Testis (tissue), 2 donors: ENCODE measurements at regions not wholly inside any gene's neighbourhood (a gene's known extent, or its start where the extent isn't known, plus 50 kb on each side); places are given as distances from the start of the nearest gene placed in this dataset.

Experiments used
- DNase-seq: peaks from one replicate; pipeline ENCODE4 v3.0.0-alpha.2; 2019
- H3K27ac ChIP-seq, 2 donors: fragments of 200-600 bp; sonication (generic); one replicate each; pipeline ENCODE4 v1.5.1; 2019
- H3K27me3 ChIP-seq: fragments of 200-600 bp; sonication (generic); one replicate; pipeline ENCODE4 v1.5.1; 2019
- H3K36me3 ChIP-seq: fragments of 200-600 bp; sonication (generic); one replicate; pipeline ENCODE4 v1.5.1; 2017; ENCODE audit warnings: low read depth; ENCODE audit errors: missing control alignments
- H3K4me1 ChIP-seq: fragments of 200-600 bp; sonication (generic); one replicate; pipeline ENCODE4 v1.5.1; 2019
- H3K4me3 ChIP-seq, 2 donors: fragments of 200-600 bp; sonication (generic); one replicate each; pipeline ENCODE4 v1.5.1; 2017 to 2019
- H3K9me3 ChIP-seq: fragments of 200-600 bp; sonication (generic); one replicate; pipeline ENCODE4 v1.5.1; 2017
- POLR2A ChIP-seq: fragments of 450-650 bp; IDR thresholded peaks from one replicate; pipeline ENCODE4 v1.6.1; 2017; ENCODE audit warnings: antibody characterized with exemption, mild to moderate bottlenecking, moderate library complexity
- WGBS, 2 donors: methylation state at CpG; one replicate each; pipeline ENCODE4 v1.1.5; 2018; 5-methylcytosine and 5-hydroxymethylcytosine counted together
- intact Hi-C: fragments of 100-400 bp; cut with DNase I; formaldehyde crosslinking; loops from one replicate; pipeline ENCODE4 v1.15.1; 2023; ENCODE audit warnings: low total_unique reads
- TF ChIP-seq, protein P1 (sequence below), 3 experiments: fragments of 450-650 bp in 2 of 3; fragments of 200-600 bp in 1 of 3; sonication (generic) in 1 of 3; IDR thresholded peaks; one replicate each; pipeline ENCODE4 v1.5.1; 2016 to 2019; ENCODE audit warnings: antibody characterized with exemption in 3 of 3, mild to moderate bottlenecking in 2 of 3, moderate library complexity in 1 of 3

DNA sequence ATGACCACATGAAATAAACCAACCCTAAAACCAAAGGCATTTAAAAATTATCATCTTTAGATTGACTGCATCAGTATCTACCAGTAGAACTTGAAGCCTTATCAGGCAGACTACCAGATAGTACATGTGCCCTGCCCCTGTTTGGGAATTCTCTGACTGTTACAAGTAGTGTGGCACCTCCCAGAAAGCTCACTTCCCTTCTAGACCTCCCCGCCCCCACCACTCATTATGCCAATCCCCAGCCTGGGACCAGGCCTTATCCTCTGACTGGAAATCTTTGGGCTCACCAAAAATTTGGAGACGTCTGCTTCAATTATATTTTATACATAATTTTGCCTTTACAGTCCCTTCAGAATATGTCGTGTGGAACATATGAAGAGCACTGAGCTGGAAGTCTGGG lies 155.6 kb downstream of the TFAP2B start:
- Histone ChIP-seq H3K4me1 (no peaks in the 10 kb centered on the region), H3K9me3 (no peaks in the 10 kb centered on the region), H3K4me3 (no peak overlapping the region), H3K27ac (no peak overlapping the region), H3K36me3 (no peaks in the 10 kb centered on the region), H3K27me3 (no peaks in the 10 kb centered on the region)
- intact Hi-C loops: no loop called here
- DNase-seq: no peak
- no peak for TF ChIP-seq POLR2A
- TF ChIP-seq, protein P1, sequence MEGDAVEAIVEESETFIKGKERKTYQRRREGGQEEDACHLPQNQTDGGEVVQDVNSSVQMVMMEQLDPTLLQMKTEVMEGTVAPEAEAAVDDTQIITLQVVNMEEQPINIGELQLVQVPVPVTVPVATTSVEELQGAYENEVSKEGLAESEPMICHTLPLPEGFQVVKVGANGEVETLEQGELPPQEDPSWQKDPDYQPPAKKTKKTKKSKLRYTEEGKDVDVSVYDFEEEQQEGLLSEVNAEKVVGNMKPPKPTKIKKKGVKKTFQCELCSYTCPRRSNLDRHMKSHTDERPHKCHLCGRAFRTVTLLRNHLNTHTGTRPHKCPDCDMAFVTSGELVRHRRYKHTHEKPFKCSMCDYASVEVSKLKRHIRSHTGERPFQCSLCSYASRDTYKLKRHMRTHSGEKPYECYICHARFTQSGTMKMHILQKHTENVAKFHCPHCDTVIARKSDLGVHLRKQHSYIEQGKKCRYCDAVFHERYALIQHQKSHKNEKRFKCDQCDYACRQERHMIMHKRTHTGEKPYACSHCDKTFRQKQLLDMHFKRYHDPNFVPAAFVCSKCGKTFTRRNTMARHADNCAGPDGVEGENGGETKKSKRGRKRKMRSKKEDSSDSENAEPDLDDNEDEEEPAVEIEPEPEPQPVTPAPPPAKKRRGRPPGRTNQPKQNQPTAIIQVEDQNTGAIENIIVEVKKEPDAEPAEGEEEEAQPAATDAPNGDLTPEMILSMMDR (IDR thresholded peaks at IDR 0.05): no peak
- WGBS, 2 donors: 82 to 85% methylated on average over 3 of the region's 3 CpGs

DNA sequence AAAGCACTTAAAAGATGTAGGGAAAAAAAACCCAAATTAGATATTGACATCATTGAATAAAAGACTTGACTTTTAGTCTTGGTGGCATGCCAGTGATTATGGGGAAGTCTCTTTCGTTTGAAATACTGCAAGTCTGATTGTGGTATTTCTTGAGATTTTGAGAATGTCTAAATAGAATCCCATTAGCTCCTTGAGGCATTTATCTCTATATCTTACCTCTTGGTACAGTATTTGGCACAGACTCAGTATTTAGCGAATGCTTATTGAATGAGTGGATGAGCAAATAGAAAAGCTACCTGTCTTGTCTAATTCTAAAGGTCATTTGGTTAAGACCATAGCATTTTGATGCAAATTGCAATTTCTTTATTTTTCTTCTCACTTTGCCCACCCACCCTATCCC lies 156.5 kb downstream of the TFAP2B start:
- intact Hi-C loops: no loop called here
- Histone ChIP-seq H3K9me3 (no peaks in the 10 kb centered on the region), H3K4me3 (no peak overlapping the region), H3K4me1 (no peaks in the 10 kb centered on the region), H3K36me3 (no peaks in the 10 kb centered on the region), H3K27me3 (no peaks in the 10 kb centered on the region), H3K27ac (no peak overlapping the region)
- TF ChIP-seq, protein P1 (IDR thresholded peaks at IDR 0.05): no peak
- TF ChIP-seq POLR2A: no peak
- DNase-seq: no peak
- WGBS, 2 donors: 85 to 86% methylated on average over 2 of the region's 2 CpGs

DNA sequence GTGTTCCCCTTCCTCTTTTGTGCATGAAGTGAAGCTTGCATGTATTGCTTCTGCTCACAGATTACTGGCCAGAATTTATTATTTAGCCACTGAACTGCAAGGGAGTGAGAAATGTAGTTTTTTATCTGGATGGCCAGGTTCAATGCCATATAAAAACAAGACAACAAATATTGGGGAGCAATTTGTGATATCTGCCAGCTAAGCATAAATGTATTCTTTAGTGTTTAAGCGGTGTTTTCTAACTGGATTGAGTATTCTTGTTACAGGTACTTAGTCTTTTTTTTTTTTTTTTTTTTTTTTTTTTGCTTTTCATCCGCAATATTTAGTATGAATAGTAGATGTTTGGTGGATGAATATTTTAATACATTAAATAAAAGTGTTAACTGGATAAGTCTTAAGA lies 158.2 kb downstream of the TFAP2B start:
- WGBS, 2 donors: 92 to 95% methylated on average over 2 of the region's 2 CpGs
- H3K4me3 ChIP-seq: no peak overlapping the region
- no peaks in the 10 kb centered on the region for H3K4me1 ChIP-seq
- H3K27me3 ChIP-seq: no peaks in the 10 kb centered on the region
- H3K27ac ChIP-seq: no peak overlapping the region
- no peak for TF ChIP-seq POLR2A
- TF ChIP-seq, protein P1 (IDR thresholded peaks at IDR 0.05): no peak
- no peaks in the 10 kb centered on the region for H3K36me3 ChIP-seq
- intact Hi-C loops: no loop called here
- H3K9me3 ChIP-seq: no peaks in the 10 kb centered on the region
- DNase-seq: no peak

DNA sequence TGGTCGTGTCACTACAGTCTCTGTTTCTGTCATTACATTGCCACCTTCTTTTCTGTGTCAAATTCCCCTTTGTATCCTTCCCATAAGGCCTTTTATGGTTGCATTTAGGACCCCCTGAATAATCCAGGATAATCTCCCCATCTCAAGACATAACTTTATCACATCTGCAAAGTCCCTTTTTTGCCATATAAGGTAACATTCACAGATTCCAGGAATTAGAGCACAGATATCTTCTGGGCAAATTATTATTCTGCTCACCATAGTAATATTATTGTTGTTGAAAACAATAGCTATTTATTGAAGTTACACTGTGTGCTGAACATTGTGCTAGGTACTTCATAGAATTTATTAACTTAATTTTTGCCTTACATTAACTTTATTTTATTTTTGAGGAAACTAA lies 159.1 kb downstream of the TFAP2B start:
- no peak for DNase-seq
- Histone ChIP-seq H3K4me1 (no peaks in the 10 kb centered on the region), H3K4me3 (no peak overlapping the region), H3K27ac (no peak overlapping the region), H3K9me3 (no peaks in the 10 kb centered on the region), H3K27me3 (no peaks in the 10 kb centered on the region), H3K36me3 (no peaks in the 10 kb centered on the region)
- 83 to 86% methylated on average over 1 of the region's 1 CpG for whole genome bisulfite sequencing, 2 donors
- TF ChIP-seq, protein P1 (IDR thresholded peaks at IDR 0.05): no peak
- no peak for TF ChIP-seq POLR2A
- intact Hi-C loops: no loop called here

DNA sequence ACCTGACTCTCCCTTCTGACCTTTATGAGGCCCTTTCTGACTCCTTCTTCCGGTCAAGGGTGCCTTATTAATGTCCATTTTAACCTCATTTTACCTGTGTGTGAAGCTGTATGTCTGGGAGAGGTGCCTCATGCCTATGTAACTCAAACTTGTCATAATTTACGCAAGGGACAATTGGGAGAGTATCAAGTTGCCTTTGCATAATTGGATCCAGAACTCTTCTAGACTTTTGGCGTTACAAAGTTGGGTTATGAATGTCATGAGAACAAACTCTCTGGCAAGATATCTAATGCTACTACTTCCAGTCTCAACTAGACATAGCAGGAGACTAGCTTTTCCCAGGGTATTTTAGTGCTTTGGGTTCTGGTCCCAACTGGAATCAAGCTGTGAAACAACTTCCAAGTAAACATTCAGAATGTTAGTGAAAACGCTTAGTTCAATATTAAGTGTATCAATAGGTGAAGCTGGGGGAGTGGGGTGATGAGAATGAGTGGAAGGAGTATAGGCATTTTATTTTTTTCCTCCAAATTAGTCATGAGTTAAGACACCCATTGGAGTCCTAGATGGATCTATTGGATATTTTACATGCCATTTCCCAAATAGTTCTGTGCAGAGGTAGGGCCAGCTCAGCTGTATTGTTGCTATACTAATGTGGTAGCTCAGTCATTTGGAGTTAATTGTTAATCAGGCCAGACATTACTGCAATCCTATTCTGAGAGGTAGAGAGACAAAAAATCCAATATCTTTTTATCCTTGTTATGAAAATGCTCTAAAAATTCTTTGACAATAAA lies 159.9 kb downstream of the TFAP2B start:
- Histone ChIP-seq H3K4me1 (no peaks in the 10 kb centered on the region), H3K27me3 (no peaks in the 10 kb centered on the region), H3K4me3 (no peak overlapping the region), H3K9me3 (no peaks in the 10 kb centered on the region), H3K36me3 (no peaks in the 10 kb centered on the region), H3K27ac (no peak overlapping the region)
- TF ChIP-seq POLR2A: no peak
- TF ChIP-seq, protein P1 (IDR thresholded peaks at IDR 0.05): no peak
- WGBS, 2 donors: 52 to 72% methylated on average over 4 of the region's 4 CpGs
- no peak for DNase-seq
- intact Hi-C loops: no loop called here
